Stimulated activated CD4-positive, alpha-beta T cell treated with anti-CD3 and anti-CD28 coated beads, Interleukin-15, amount 100 ng/mL, for 48 hours (primary cell): ENCODE measurements at regions not wholly inside any gene's neighbourhood (a gene's known extent, or its start where the extent isn't known, plus 50 kb on each side); places are given as distances from the start of the nearest gene placed in this dataset.

Experiments
- DNase-seq, 2 donors: peaks; one replicate each; pipeline ENCODE4 v3.0.0-alpha.2; 2020; ENCODE audit warnings: low read depth in 2 of 2

- DNase-seq, result peak; percentile 22 to 30
Observed at GRCh38 chr9:8188723-8189407, 389.3 kb upstream of the DMAC1 start.

- DNase-seq, result no peak
Observed at GRCh38 chr9:8186560-8186959, 387.0 kb upstream of the DMAC1 start.

DNA sequence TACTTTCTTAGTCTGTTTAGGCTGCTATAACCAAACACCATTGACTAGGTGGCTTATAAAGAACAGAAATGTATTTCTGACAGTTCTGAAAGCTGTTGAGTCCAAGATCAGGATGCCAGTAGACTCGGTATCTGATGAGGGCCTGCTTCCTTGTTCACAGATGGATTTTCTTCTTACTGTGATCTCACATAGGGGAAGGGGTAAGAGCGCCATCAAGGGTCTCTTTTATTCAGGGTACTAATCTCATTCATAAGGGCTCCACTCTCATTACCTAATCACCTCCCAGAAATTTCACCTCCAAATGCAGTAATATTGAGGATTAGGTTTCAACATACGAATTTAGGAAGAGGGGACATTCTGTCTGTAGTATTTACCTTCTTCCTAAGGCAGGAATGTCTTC is 384.0 kb upstream of the DMAC1 start:
- no peak for DNase-seq

GRCh38 chr9:8179381-8180053 is 379.9 kb upstream of the DMAC1 start:
- no peak for DNase-seq

- DNase-seq, result no peak
Observed at GRCh38 chr9:8172000-8172399, 372.4 kb upstream of the DMAC1 start.

GRCh38 chr9:8168916-8169438 is 369.4 kb upstream of the DMAC1 start:
- DNase-seq, result no peak

GRCh38 chr9:8160787-8161186 is 361.2 kb upstream of the DMAC1 start:
- no peak for DNase-seq

- DNase-seq, result no peak
Observed at GRCh38 chr9:8158574-8158973, 359.0 kb upstream of the DMAC1 start.

GRCh38 chr9:8157683-8158324 is 358.2 kb upstream of the DMAC1 start:
- no peak for DNase-seq

DNA sequence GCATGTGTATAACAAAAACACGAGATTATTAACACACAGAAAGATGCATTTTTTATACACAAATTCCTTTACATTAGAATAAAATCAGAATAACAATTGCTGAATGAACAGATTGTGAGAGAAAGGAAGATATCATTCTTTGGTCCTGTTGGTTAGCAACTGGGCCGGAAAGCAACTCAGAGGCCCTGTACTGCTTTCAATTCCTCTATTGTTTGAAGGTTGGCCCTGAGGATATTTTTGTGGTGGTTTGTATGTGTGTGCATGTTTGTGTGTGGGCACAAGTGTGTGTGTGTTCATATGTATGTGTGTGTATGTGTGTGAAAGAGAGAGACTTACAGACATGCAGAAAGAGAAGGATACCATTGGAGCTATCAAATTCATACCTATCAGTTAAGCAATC is 356.8 kb upstream of the DMAC1 start:
- no peak for DNase-seq

GRCh38 chr9:8155706-8156105 is 356.1 kb upstream of the DMAC1 start:
- no peak for DNase-seq

DNA sequence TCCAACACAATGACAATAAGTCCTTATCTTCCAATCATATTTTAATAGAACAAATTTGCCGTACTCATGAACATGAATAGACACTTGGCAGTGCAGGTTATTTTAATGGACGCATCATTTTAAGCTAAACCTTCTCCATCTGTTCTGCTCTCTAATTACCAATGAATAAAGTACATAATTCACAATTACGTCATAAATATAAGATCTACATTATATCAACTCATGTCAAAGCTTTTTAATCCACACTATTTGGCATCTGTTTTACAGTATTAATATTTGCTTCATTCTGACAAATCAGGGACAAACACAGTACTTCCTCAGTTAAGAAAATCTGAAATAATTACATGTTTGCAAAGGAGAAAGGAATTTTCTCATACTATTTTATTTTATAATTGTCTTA is 344.1 kb upstream of the DMAC1 start:
- no peak for DNase-seq

DNA sequence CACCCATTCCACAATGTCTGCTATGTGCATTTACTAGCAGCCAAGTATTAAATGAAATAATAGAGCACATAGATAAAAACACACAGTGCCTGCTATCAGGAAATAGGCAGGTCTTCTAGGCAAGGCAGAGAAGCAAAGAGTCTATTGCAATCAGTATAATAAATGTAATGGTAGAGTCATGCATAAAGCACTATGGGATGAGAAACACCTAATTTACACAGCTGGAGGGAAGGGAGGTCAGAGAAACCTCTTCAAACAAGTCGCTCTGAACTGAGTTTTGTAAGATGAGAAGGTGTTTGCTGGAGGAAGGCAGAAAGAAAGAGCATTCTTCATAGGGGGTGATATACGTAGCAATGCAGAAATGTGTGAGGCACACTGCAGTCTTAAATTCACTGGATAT is 341.0 kb upstream of the DMAC1 start:
- no peak for DNase-seq

GRCh38 chr9:8139756-8140155 is 340.2 kb upstream of the DMAC1 start:
- DNase-seq, result no peak

DNA sequence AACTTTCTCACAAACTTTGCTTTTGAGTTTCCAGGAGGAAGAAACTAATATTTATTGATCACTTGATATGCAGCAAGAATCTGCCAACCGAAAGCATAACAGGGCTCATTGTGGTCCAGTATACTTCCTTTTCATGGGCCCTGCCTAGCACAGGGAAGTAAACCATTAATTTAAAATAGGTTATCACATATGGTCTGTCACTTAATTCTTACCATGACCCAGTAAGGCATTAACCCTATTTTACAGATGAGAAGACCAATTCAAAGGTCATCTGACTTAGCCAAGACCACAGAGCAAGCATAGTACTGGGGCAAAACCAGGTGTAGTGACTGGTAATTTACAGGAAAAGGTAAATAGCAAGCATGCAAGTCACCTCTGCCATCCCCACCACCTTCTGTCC is 336.9 kb upstream of the DMAC1 start:
- no peak for DNase-seq

GRCh38 chr9:8134635-8135034 is 335.1 kb upstream of the DMAC1 start:
- no peak for DNase-seq

DNA sequence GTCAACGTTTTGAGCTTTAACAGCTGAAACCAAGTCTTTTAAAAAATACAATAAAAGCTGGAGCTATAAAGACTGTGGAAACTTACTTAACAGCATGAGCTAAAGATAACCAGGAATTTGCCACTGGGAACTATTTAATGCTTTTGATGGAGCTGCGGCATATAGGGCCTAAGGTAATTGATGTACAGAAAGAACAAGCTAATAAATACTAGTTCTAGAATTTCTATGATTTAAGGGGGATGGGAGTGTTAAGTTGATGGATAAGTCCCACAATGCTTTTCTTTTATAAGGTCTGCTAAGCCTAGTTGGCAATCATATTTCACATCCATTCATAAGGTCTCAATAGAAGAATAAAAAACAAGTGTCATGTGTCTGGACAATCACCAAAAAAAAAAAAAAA is 334.0 kb upstream of the DMAC1 start:
- DNase-seq, result no peak

- no peak for DNase-seq
Observed at GRCh38 chr9:8115570-8115969, 316.0 kb upstream of the DMAC1 start.

DNA sequence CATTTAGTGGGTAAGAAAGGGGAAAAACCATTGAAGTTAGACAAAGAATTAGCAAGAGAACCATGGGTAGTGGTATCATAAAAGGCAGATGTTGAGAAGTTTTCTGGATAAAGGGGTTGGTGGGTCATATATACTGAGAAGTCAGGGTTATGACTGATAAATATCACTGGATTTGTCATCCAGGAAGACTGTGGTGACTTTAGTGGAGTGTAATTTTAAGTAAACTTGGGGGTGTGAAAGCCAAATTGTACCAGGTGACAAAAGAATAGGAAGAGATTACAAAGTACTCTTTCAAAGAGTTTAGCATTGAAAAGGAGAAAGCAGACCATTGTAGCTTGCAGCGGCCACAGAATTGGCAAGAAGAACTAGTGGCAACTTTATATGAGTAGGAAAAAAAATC is 315.2 kb upstream of the DMAC1 start:
- DNase-seq, result no peak

GRCh38 chr9:8106362-8106761 is 306.8 kb upstream of the DMAC1 start:
- no peak for DNase-seq

DNA sequence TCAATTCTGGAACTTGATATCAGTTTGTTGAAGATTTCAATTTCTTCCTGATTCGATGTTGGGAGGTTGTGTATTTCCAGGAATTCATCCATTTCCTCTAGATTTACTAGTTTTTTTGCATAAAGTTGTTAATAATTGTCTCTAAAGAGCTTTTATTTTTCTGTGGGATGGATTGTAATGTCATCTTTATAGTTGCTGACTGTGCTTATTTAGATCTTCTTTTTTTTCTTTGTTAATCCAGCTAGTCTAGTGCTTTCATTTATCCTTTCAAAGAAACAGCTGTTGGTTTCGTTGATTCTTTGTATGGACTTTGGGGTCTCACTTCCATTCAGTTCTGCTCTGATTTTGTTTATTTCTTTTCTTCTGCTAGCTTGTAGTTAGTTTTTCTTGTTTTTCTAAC is 302.0 kb upstream of the DMAC1 start:
- DNase-seq, result no peak

DNA sequence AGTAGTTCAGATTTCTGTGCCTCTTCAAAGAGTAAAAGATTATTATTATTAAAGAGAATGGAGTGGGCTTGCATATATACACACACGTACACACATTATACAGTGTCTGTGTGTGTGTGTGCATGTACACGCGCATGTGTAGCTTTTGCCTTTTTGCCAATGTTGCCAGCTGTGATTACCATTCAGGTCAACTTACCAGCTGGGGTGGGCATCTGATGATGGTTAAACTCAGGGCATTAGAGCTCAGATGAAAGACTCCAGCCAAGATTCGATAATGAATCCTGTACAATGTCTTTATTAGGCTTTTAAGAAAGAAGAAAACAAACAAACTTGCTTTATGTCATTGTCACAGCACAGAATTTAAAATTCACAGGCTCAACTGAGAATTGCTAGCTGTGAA is 296.5 kb upstream of the DMAC1 start:
- DNase-seq, result no peak

- no peak for DNase-seq
Observed at GRCh38 chr9:8095672-8096086, 296.1 kb upstream of the DMAC1 start.
